HepG2 (cell line): ENCODE measurements at regions not wholly inside any gene's neighbourhood (a gene's known extent, or its start where the extent isn't known, plus 50 kb on each side); places are given as distances from the start of the nearest gene placed in this dataset.

Experiments
- ATAC-seq: fragments of 200-7000 bp; cut with Tn5 transposase; 3 replicates; pipeline ENCODE4 v1.9.1; 2020; ENCODE audit warnings: mild to moderate bottlenecking, moderate library complexity
- BruUV-seq: library from RNA; stranded (reverse); fragments of 400-500 nt; replicated peaks from 2 replicates; lab custom pipeline; 2021; lab: Mats Ljungman, UMichigan
- CTCF ChIA-PET: fragments of 300-600 bp; formaldehyde crosslinking; extraction: SDS; loops from one replicate; lab custom pipeline; 2021; ENCODE audit warnings: low total read pairs, inconsistent platforms, low intra/inter-chr PET ratio; lab: Yijun Ruan, JAX
- POLR2A ChIA-PET: fragments of 350-600 bp; sonication (Branson Sonifier 250); formaldehyde crosslinking; loops from one replicate; lab custom pipeline; 2020; ENCODE audit warnings: antibody characterized with exemption, inconsistent platforms; lab: Yijun Ruan, JAX
- DNase-seq: peaks from one replicate; pipeline ENCODE4 v3.0.0-alpha.2; 2015; ENCODE audit warnings: low spot score
- FAIRE-seq: peaks from 3 replicates; lab custom pipeline; 2011; peaks lifted over from hg19 to GRCh38; lab: Jason Lieb, UNC
- H2AFZ ChIP-seq: one replicate; pipeline ENCODE4 v1.6.1; 2011; ENCODE audit warnings: low read length, inconsistent platforms
- H3K27ac ChIP-seq: fragments of 300-600 bp; 3 replicates; pipeline ENCODE4 v1.8.0; 2011; ENCODE audit warnings: mixed run types, mild to moderate bottlenecking, mixed read lengths, low read length, inconsistent platforms; ENCODE audit not compliant: insufficient read depth; ENCODE audit errors: extremely low read length
- H3K27me3 ChIP-seq, 2 experiments: fragments of 200-600 bp in 1 of 2; 2 replicates in 1 of 2; 3 replicates in 1 of 2; pipeline versions ENCODE4 v1.6.0 to v1.8.0; 2011; ENCODE audit warnings: low read length in 2 of 2, mild to moderate bottlenecking in 2 of 2, moderate library complexity in 2 of 2, inconsistent platforms in 1 of 2; ENCODE audit not compliant: insufficient read depth in 2 of 2, control insufficient read depth in 1 of 2
- H3K36me3 ChIP-seq, 2 experiments: fragments of 200-600 bp in 1 of 2; replicated peaks in 1 of 2; 2 replicates in 1 of 2; 3 replicates in 1 of 2; pipeline versions ENCODE4 v1.5.1 to v1.8.0; 2011; ENCODE audit warnings: low read length in 2 of 2, inconsistent platforms in 1 of 2; ENCODE audit not compliant: insufficient read depth in 2 of 2, control insufficient read depth in 1 of 2
- H3K4me1 ChIP-seq: 2 replicates; pipeline ENCODE4 v1.5.1; 2012; ENCODE audit warnings: low read length, inconsistent platforms; ENCODE audit not compliant: insufficient read depth
- H3K4me2 ChIP-seq: 2 replicates; pipeline ENCODE4 v1.6.0; 2011; ENCODE audit warnings: low read depth, low read length, inconsistent platforms
- H3K4me3 ChIP-seq, 3 experiments: fragments of 200-600 bp in 1 of 3; sonication (generic), shearing (Covaris generic) in 1 of 3; replicated peaks in 1 of 3; 2 replicates each; pipeline ENCODE4 v1.5.1; 2011 to 2016; ENCODE audit warnings: low read length in 3 of 3, inconsistent platforms in 2 of 3, low read depth in 2 of 3, mild to moderate bottlenecking in 2 of 3, control low read depth in 1 of 3, mixed read lengths in 1 of 3; ENCODE audit not compliant: insufficient read depth in 1 of 3
- H3K79me2 ChIP-seq: one replicate; pipeline ENCODE4 v1.6.1; 2011; ENCODE audit warnings: low read length, inconsistent platforms; ENCODE audit not compliant: insufficient read depth
- H3K9ac ChIP-seq: 2 replicates; pipeline ENCODE4 v1.6.0; 2011; ENCODE audit warnings: mild to moderate bottlenecking, low read depth, low read length, inconsistent platforms; ENCODE audit not compliant: insufficient read depth
- H3K9me3 ChIP-seq: 2 replicates; pipeline ENCODE4 v1.5.1; 2012; ENCODE audit warnings: mild to moderate bottlenecking, low read length
- H4K20me1 ChIP-seq: 2 replicates; pipeline ENCODE4 v1.6.0; 2011; ENCODE audit warnings: inconsistent platforms, mild to moderate bottlenecking, low read length, moderate library complexity; ENCODE audit not compliant: insufficient read depth
- NR3C1 ChIP-seq: sonication (generic); formaldehyde crosslinking; IDR thresholded peaks from 2 replicates; pipeline ENCODE4 v1.4.0; 2020; ENCODE audit warnings: missing genetic modification reagents
- PRPF4 ChIP-seq: fragments of 200-400 bp; formaldehyde crosslinking; IDR thresholded peaks from 2 replicates; pipeline ENCODE4 v1.6.1; 2016; ENCODE audit warnings: low read length, low read depth; ENCODE audit not compliant: poor library complexity, severe bottlenecking
- RXRA ChIP-seq: sonication (generic); formaldehyde crosslinking; IDR thresholded peaks from 2 replicates; pipeline ENCODE4 v1.5.1; 2020; ENCODE audit warnings: missing genetic modification reagents
- SOX6 ChIP-seq, 2 experiments: fragments of 450-650 bp in 1 of 2; sonication (generic) in 1 of 2; formaldehyde crosslinking in 1 of 2; IDR thresholded peaks; 2 replicates each; pipeline versions ENCODE4 v1.4.0 to v1.6.1; 2017 to 2020; ENCODE audit warnings: antibody characterized with exemption in 1 of 2, mild to moderate bottlenecking in 1 of 2, missing genetic modification reagents in 1 of 2
- ZBTB7B ChIP-seq: sonication (generic); formaldehyde crosslinking; IDR thresholded peaks from 2 replicates; pipeline ENCODE4 v1.4.0; 2020; ENCODE audit warnings: missing genetic modification reagents
- ZNF160 ChIP-seq: sonication (generic); formaldehyde crosslinking; IDR thresholded peaks from 2 replicates; pipeline ENCODE4 v1.8.0; 2022; ENCODE audit warnings: mild to moderate bottlenecking, inconsistent platforms, missing genetic modification reagents
- ZNF609 ChIP-seq: sonication (generic); formaldehyde crosslinking; IDR thresholded peaks from 2 replicates; pipeline ENCODE4 v1.4.0; 2020; ENCODE audit warnings: mild to moderate bottlenecking, missing genetic modification reagents, borderline replicate concordance
- WGBS: methylation state at CpG from one replicate; pipeline ENCODE4 v1.1.6; 2017; ENCODE audit warnings: low lambda C conversion rate; 5-methylcytosine and 5-hydroxymethylcytosine counted together
- in situ Hi-C: cut with HindIII; loops from 2 replicates; pipeline ENCODE4 v1.10.0; 2017; ENCODE audit warnings: low pct_unique_long_range_greater_than_20kb; ENCODE audit not compliant: extremely low pct_ligation_motif_present
- intact Hi-C: fragments of 100-400 bp; cut with micrococcal nuclease; formaldehyde crosslinking; loops from one replicate; pipeline ENCODE4 v1.10.0; 2022; ENCODE audit not compliant: unreplicated experiment

GRCh38 chr1:209057083-209057482 is 526.4 kb upstream of the CAMK1G start:
- WGBS: 0% methylated on average over 1 of the region's 1 CpG
- POLR2A ChIA-PET: no interaction called here

More at GRCh38 chr1:209057083-209057482, 526.4 kb upstream of the CAMK1G start:
- CTCF ChIA-PET: no interaction called here
- in situ Hi-C loops (no loop called here), intact Hi-C loops (no loop called here)
- no peak overlapping the region for H3K4me3 ChIP-seq
- no peaks in the 10 kb centered on the region for H3K79me2 ChIP-seq
- no peak for TF ChIP-seq SOX6 (IDR thresholded peaks at IDR 0.05)
- no peak for TF ChIP-seq SOX6 (CRISPR knock-in tag; IDR thresholded peaks at IDR 0.05)
- TF ChIP-seq ZNF609 (CRISPR knock-in tag): no peak
- no peak for TF ChIP-seq NR3C1 (CRISPR knock-in tag)
- TF ChIP-seq RXRA (CRISPR knock-in tag): no peak
- no peak for TF ChIP-seq ZBTB7B (CRISPR knock-in tag)
- no peak for TF ChIP-seq PRPF4
- TF ChIP-seq ZNF160 (CRISPR knock-in tag): no peak
- H3K27ac ChIP-seq: no peak overlapping the region
- no peaks in the 10 kb centered on the region for H3K36me3 ChIP-seq
- no peaks in the 10 kb centered on the region for H4K20me1 ChIP-seq
- ATAC-seq (no peak), FAIRE-seq (no peak), DNase-seq (no peak)
- H3K27me3 ChIP-seq: no peaks in the 10 kb centered on the region; a peak in 1 of 5 replicates
- peaks cover 28% of the 10 kb centered on the region for H3K9me3 ChIP-seq
- H3K9ac ChIP-seq: no peak overlapping the region
- H2AFZ ChIP-seq: no peak overlapping the region
- H3K4me1 ChIP-seq: no peaks in the 10 kb centered on the region
- BruUV-seq: no TSS peak
- no peak overlapping the region for H3K4me2 ChIP-seq
